ENCODE measurements at regions not wholly inside any gene's neighbourhood (a gene's known extent, or its start where the extent isn't known, plus 50 kb on each side); places are given as distances from the start of the nearest gene placed in this dataset.

GRCh38 chr6:8780653-8781052 lies 345.3 kb upstream of the SLC35B3 start:
- Histone ChIP-seq H3K27me3 (ENCODE audit: control insufficient read depth in 2 of 2, insufficient read depth in 2 of 2, low read length in 2 of 2) (no peaks in the 10 kb centered on the region), H3K36me3 (replicated peaks in 1 of 2; ENCODE audit: control insufficient read depth in 1 of 2, insufficient read depth in 2 of 2, low read length in 2 of 2) (no peaks in the 10 kb centered on the region), H3K9me3 (replicated peaks in 1 of 2; ENCODE audit: control insufficient read depth in 1 of 2, insufficient read depth in 1 of 2, low read length in 2 of 2) (no peaks in the 10 kb centered on the region), H3K27ac (ENCODE audit: low read depth in 1 of 2, low read length in 2 of 2) (no peak overlapping the region), H4K20me1 (ENCODE audit: insufficient read depth, low read length) (no peaks in the 10 kb centered on the region), H2AFZ (ENCODE audit: insufficient read depth, low read depth, low read length, poor library complexity, severe bottlenecking) (no peak overlapping the region), H3K4me3 (replicated peaks in 1 of 3; ENCODE audit: low read depth in 2 of 3, low read length in 3 of 3) (no peak overlapping the region), H3K9ac (ENCODE audit: insufficient read depth, low read length, poor library complexity, severe bottlenecking) (no peak overlapping the region), H3K4me2 (replicated peaks; ENCODE audit: extremely low read depth, low read length, poor library complexity, severe bottlenecking) (no peak overlapping the region), H3K79me2 (ENCODE audit: insufficient read depth, low read length) (no peaks in the 10 kb centered on the region), H3K4me1 (ENCODE audit: control insufficient read depth in 1 of 2, insufficient read depth in 2 of 2, low read length in 2 of 2) (no peaks in the 10 kb centered on the region)
- Mint-ChIP-seq H3K4me1 (peaks cover 6% of the 10 kb centered on the region), H3K9me3 (peaks cover 1 to 12% (median 3%) of the 10 kb centered on the region in 7 donors), H3K4me3 (no peak overlapping the region), H3K27me3 (ENCODE audit: low read depth in 3 of 3) (peaks cover 0 to 6% (median 0%) of the 10 kb centered on the region in 3 donors), H3K36me3 (no peaks in the 10 kb centered on the region), H3K27ac (no peak overlapping the region)
- intact Hi-C loops (cut with micrococcal nuclease) = no loop called here
- TF ChIP-seq, protein P1, sequence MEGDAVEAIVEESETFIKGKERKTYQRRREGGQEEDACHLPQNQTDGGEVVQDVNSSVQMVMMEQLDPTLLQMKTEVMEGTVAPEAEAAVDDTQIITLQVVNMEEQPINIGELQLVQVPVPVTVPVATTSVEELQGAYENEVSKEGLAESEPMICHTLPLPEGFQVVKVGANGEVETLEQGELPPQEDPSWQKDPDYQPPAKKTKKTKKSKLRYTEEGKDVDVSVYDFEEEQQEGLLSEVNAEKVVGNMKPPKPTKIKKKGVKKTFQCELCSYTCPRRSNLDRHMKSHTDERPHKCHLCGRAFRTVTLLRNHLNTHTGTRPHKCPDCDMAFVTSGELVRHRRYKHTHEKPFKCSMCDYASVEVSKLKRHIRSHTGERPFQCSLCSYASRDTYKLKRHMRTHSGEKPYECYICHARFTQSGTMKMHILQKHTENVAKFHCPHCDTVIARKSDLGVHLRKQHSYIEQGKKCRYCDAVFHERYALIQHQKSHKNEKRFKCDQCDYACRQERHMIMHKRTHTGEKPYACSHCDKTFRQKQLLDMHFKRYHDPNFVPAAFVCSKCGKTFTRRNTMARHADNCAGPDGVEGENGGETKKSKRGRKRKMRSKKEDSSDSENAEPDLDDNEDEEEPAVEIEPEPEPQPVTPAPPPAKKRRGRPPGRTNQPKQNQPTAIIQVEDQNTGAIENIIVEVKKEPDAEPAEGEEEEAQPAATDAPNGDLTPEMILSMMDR (IDR thresholded peaks at IDR 0.05) = no peak
- WGBS (ENCODE audit: insufficient coverage) = no CpG with 5 or more reads among the region's 2 CpGs
- no peak for DNase-seq

GRCh38 chr6:8764733-8765132 lies 329.4 kb upstream of the SLC35B3 start:
- H3K4me1 Mint-ChIP-seq = peaks cover 8% of the 10 kb centered on the region
- WGBS (ENCODE audit: insufficient coverage) = no CpG with 5 or more reads among the region's 1 CpG

More at GRCh38 chr6:8764733-8765132, 329.4 kb upstream of the SLC35B3 start:
- peaks cover 0 to 2% (median 0%) of the 10 kb centered on the region in 3 donors for H3K27me3 Mint-ChIP-seq (ENCODE audit: low read depth in 3 of 3)
- Histone ChIP-seq H3K4me1 (ENCODE audit: control insufficient read depth in 1 of 2, insufficient read depth in 2 of 2, low read length in 2 of 2) (no peaks in the 10 kb centered on the region), H3K4me3 (replicated peaks in 1 of 3; ENCODE audit: low read depth in 2 of 3, low read length in 3 of 3) (no peak overlapping the region), H3K27me3 (ENCODE audit: control insufficient read depth in 2 of 2, insufficient read depth in 2 of 2, low read length in 2 of 2) (no peaks in the 10 kb centered on the region), H3K9me3 (replicated peaks in 1 of 2; ENCODE audit: control insufficient read depth in 1 of 2, insufficient read depth in 1 of 2, low read length in 2 of 2) (no peaks in the 10 kb centered on the region), H3K36me3 (replicated peaks in 1 of 2; ENCODE audit: control insufficient read depth in 1 of 2, insufficient read depth in 2 of 2, low read length in 2 of 2) (no peaks in the 10 kb centered on the region), H4K20me1 (ENCODE audit: insufficient read depth, low read length) (no peaks in the 10 kb centered on the region), H3K4me2 (replicated peaks; ENCODE audit: extremely low read depth, low read length, poor library complexity, severe bottlenecking) (no peak overlapping the region), H3K9ac (ENCODE audit: insufficient read depth, low read length, poor library complexity, severe bottlenecking) (no peak overlapping the region), H3K79me2 (ENCODE audit: insufficient read depth, low read length) (no peaks in the 10 kb centered on the region), H2AFZ (ENCODE audit: insufficient read depth, low read depth, low read length, poor library complexity, severe bottlenecking) (no peak overlapping the region), H3K27ac (ENCODE audit: low read depth in 1 of 2, low read length in 2 of 2) (no peak overlapping the region)
- no peak overlapping the region for H3K27ac Mint-ChIP-seq
- H3K4me3 Mint-ChIP-seq = no peak overlapping the region
- no peaks in the 10 kb centered on the region for H3K36me3 Mint-ChIP-seq
- intact Hi-C loops (cut with micrococcal nuclease) = no loop called here
- TF ChIP-seq, protein P1 (IDR thresholded peaks at IDR 0.05) = no peak
- peaks cover 0 to 2% (median 0%) of the 10 kb centered on the region in 7 donors for H3K9me3 Mint-ChIP-seq
- DNase-seq = no peak
